Suppressor macrophage (primary cell): ENCODE measurements at regions not wholly inside any gene's neighbourhood (a gene's known extent, or its start where the extent isn't known, plus 50 kb on each side); places are given as distances from the start of the nearest gene placed in this dataset.
A peak's percentile ranks its signal among the peaks of the same experiment; 100 is the strongest.

Experiments used
- DNase-seq, 4 experiments: peaks; one replicate each; pipeline ENCODE4 v3.0.0-alpha.2; 2020 to 2022

DNA sequence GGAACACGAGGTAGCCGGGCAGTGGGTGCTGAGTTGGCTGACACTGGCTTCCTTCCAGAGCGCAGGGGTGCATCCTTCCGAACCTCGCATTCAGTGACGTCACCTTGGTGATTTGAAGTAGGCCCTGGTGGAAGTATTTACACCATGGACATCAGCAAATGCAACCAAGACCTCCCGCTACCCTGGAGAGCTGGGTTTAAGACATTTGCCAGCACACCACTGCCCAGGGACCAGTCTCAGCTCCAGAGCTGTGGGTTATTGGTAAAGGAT is 106.4 kb upstream of the GPR26 start:
- DNase-seq = no peak

DNA sequence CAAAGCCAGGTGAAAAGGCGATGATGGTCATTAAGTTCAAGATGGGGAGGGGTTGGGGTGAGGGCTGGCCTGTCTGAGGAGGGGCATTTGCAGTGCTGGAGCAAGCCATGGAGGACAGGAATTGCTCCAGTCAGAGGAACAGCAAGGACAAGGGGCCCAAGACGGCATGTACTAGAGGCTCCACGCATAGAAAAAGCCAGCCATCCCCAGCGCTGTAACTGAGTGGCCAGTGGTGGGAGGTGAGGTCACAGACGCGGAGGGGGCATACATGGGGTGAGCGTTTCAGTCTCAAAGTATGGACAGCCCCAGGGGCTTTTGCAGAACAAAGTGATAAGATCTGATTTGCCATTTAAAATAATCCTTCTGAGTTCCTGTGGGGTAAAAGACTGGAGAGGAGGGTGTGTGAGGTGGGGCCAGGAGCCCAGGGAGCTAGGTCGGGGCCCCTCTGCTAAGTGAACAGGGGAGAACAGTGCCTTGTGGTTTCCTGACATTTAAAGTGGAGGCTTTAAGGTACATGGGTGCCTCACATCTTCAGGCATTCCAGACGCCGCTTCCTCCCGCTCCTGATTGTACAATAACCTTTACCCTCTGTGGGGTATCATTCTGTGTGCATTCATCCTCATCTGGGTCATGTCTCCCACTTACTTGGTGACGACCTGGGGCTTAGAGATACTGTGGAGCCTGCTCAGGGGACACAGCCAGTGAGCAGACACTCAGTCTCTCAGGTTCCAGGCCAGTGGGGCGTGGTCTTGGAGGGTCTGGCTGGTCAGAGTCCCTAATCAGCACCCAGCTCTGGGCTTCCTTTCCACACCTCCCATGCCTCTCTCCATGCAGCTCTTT is 105.6 kb upstream of the GPR26 start:
- DNase-seq = no peak

GRCh38 chr10:123561141-123561440 is 105.1 kb upstream of the GPR26 start:
- no peak for DNase-seq

- DNase-seq = no peak
Observed at GRCh38 chr10:123562387-123562786, 103.8 kb upstream of the GPR26 start.

DNA sequence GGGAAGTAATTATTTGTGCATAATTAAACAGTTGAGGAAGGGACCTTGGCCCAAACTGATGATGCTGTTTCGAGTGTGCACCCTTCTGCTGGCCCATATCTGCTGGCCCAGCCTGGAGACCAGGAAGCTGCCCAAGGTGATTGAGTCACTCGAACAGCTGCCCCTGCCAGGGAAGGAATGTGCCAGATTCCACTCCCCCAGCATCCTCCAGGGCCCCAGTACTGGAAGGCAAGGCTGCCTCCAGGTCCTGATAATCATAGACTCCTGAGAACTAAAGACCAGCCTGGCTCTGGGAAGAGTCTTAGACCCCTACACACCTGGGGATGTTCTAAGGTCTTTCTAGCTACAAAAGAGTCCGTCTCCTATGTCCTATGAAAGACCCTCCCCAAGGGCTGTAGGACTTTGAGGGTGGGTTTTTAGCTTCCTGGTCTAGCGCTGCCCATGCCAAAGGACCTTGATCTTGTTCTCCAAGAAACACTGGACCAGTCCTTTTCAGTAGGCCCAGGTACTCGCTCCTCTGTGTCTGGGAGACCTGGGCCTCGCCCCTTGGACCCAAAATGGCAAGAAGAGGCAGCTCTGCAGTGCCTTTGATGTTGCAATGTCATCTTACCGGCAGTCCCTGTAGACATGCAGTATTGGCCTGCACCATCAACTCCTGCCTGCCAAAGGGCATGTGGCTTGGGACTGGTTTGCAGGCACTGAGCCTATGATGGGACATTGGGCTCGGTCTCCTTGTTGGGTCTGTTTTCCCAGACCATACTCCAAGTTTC is 103.2 kb upstream of the GPR26 start:
- DNase-seq = no peak

DNA sequence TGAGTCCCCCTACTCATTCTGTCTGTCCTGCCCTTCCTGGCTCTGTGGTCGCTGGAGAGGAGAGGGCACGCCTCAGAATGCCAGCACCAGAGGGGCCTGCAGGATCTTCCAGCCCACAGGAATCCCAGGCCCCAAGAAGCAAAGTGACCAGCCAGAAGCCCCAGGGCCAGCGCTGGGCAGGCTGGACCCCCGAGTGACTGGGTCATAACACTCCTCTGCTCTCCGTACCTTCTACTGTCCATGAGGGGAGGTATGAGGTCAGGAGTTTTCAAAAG is 102.6 kb upstream of the GPR26 start:
- DNase-seq = no peak

DNA sequence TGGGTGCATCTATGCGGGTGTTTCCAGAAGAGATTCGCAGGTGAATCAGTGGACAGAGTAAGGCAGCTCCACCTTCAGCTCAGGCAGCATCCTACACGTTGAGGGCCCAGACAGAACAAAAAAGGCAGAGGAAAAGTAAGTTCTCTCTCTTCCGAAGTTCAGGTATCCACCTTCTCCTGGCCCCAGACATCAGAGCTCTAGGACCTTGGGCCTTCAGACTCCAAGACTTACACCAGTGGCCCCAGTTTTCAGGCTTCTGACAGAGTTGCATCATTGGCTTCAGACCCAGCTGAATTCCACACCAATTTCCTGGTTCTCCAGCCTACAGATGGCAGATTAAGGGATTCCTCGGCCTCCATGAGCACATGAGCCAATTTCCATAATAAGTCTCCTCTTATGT is 102.2 kb upstream of the GPR26 start:
- DNase-seq = no peak

DNA sequence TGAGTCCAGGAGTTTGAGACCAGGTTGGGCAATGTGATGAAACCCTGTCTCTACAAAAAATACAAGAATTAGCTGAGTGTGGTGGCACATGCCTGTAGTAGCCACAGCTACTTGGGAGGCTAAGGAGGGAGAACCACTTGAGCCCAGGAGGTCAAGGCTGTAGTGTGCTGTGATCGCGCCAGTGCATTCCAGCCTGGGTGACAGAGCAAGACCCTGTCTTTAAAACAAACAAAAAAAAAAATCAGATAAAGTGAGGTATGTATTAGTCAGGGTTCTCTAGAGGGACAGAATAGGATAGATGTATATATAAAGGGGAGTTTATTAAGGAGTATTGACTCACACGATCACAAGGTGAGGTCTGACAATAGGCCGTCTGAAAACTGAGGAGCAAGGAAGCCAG is 101.5 kb upstream of the GPR26 start:
- DNase-seq = no peak

- no peak for DNase-seq
Observed at GRCh38 chr10:123565691-123566660, 100.2 kb upstream of the GPR26 start.

GRCh38 chr10:123567984-123568739 is 98.0 kb upstream of the GPR26 start:
- DNase-seq = no peak

GRCh38 chr10:123568751-123569150 is 97.4 kb upstream of the GPR26 start:
- DNase-seq = no peak

DNA sequence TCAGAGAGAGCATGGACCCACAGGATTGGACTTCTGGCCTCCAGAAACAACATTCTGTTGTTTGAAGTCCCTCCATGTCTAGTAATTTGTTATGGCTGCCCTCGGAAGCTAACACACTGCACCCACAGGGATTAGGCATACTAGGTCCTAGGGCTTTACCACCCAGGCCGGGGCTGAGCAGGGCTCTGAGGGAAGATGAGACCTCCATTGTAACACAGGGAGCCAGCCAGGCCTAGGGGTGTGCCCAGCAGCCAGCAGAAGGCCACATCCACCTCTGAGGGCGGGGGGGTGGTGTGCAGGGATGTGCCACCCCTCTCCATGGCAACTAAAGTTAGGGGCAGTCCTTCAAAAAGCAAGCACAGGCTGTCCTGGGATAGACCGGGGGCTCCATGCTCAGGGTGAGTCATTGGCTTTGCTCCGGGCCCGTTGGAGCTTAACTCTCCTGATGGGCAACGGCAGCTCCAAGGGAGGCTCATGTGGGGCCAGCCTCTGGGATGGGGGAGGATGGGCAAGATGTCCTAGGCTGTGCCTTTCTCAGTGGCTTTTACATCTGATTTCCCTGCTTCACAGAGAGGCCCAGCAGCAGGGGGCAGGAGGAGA is 96.6 kb upstream of the GPR26 start:
- DNase-seq = no peak

GRCh38 chr10:123570051-123570897 is 95.9 kb upstream of the GPR26 start:
- DNase-seq = no peak

GRCh38 chr10:123570898-123571515 is 95.1 kb upstream of the GPR26 start:
- DNase-seq = no peak

GRCh38 chr10:123571978-123572377 is 94.2 kb upstream of the GPR26 start:
- no peak for DNase-seq

GRCh38 chr10:123573236-123574108 is 92.7 kb upstream of the GPR26 start:
- DNase-seq = peak; percentile 26 to 73 (median 44)

DNA sequence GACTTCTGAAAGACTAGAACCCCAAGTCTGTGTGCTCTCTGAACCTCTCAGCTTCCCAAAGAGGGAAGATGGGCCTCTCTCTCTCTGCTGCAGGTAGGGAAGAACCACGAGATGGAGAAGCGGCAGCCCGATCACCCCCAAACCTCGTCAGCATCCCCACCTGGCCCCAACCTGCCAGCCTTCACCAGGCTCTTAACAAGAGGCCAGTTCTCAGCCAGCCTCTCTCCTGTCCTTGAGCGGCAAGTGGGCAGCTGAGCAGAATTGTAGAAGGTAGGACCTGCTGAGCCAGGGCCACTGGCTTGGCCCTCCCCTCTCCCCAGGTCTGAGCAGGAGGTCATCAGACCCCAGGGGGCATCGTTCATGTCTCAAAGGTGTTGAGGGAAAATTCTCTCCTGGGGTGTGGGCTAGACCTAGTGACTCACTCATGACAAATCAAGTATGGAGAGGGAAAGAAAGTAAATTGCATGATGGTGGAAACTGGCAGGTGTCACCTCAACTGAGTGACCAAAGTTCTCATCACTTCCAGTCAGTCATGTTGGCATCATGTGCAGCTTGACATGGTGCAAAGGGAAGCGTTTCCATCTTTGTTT is 92.0 kb upstream of the GPR26 start:
- DNase-seq = no peak

DNA sequence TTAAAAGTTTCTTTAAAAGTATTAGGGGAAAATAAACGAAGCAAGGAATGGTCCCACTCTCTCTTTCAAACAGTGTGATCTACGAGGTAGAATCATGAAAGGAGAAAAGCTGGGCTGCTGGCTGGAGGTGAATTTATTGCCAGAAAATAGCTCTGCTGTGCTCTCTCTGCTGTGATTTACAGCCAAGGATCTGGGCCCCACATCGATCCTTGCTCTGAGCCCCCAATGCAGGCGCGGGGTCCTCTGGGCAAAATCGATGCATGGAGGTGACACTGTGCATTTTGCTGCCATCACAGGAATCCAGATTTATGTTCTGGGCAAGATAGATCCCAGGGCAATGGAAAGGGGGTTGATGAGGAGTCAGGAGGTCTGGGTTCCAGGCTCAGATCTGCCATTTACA is 91.0 kb upstream of the GPR26 start:
- DNase-seq = no peak

DNA sequence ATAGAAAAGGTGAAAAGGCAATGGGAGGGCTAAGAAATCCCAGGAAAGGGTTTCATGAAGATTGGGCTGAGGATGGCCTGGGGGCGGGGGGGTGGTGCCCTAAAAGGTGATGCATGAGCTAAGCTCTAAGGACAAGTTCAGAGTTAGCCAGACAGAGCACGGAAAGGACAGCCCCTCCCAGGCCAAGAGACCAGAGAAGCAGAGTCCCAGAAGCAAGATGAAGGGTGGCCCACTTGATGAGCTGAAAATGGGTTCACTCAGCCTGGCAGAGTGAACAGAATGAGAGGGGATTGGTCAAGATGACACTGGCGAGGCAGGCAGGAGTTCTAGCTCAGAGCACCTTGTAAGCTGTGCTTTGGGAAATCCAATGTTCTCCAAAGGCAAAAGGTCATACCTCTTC is 89.4 kb upstream of the GPR26 start:
- no peak for DNase-seq
